Lower leg skin (tissue), 3 donors: ENCODE measurements at regions not wholly inside any gene's neighbourhood (a gene's known extent, or its start where the extent isn't known, plus 50 kb on each side); places are given as distances from the start of the nearest gene placed in this dataset.

ENCODE experiments used
- POLR2A ChIP-seq, 2 donors: fragments of 450-650 bp; IDR thresholded peaks; one replicate each; pipeline ENCODE4 v1.6.1; 2016 to 2017; ENCODE audit warnings: antibody characterized with exemption in 2 of 2, mild to moderate bottlenecking in 1 of 2, moderate library complexity in 1 of 2
- TF ChIP-seq, protein P1 (sequence below), 3 donors: fragments of 450-650 bp; IDR thresholded peaks; one replicate each; pipeline ENCODE4 v1.5.1; 2016; ENCODE audit warnings: antibody characterized with exemption in 3 of 3, mild to moderate bottlenecking in 3 of 3, moderate library complexity in 2 of 3

GRCh38 chr12:67425394-67425793, 156.2 kb downstream of the CAND1 start:
- TF ChIP-seq, protein P1, sequence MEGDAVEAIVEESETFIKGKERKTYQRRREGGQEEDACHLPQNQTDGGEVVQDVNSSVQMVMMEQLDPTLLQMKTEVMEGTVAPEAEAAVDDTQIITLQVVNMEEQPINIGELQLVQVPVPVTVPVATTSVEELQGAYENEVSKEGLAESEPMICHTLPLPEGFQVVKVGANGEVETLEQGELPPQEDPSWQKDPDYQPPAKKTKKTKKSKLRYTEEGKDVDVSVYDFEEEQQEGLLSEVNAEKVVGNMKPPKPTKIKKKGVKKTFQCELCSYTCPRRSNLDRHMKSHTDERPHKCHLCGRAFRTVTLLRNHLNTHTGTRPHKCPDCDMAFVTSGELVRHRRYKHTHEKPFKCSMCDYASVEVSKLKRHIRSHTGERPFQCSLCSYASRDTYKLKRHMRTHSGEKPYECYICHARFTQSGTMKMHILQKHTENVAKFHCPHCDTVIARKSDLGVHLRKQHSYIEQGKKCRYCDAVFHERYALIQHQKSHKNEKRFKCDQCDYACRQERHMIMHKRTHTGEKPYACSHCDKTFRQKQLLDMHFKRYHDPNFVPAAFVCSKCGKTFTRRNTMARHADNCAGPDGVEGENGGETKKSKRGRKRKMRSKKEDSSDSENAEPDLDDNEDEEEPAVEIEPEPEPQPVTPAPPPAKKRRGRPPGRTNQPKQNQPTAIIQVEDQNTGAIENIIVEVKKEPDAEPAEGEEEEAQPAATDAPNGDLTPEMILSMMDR (IDR thresholded peaks at IDR 0.05): no peak
- TF ChIP-seq POLR2A (IDR thresholded peaks at IDR 0.05): no peak
